A549 (cell line): ENCODE measurements at regions not wholly inside any gene's neighbourhood (a gene's known extent, or its start where the extent isn't known, plus 50 kb on each side); places are given as distances from the start of the nearest gene placed in this dataset.

Experiments
- ATAC-seq, 2 experiments: fragments of 200-7000 bp in 1 of 2; fragments of >200 bp in 1 of 2; cut with Nextera tagmentation in 1 of 2; cut with Tn5 transposase in 1 of 2; 3 replicates each; pipeline versions ENCODE4 v1.8.0 to v1.9.1; 2018 to 2020; ENCODE audit warnings: mild to moderate bottlenecking in 1 of 2, moderate library complexity in 1 of 2
- CTCF ChIA-PET: fragments of 300-600 bp; sonication (Branson Sonifier 250); formaldehyde crosslinking; extraction: SDS; loops from one replicate; lab custom pipeline; 2021; ENCODE audit warnings: antibody characterized with exemption, inconsistent platforms; lab: Yijun Ruan, JAX
- POLR2A ChIA-PET: fragments of 350-600 bp; formaldehyde crosslinking; extraction: SDS; loops from one replicate; lab custom pipeline; 2021; ENCODE audit warnings: antibody characterized with exemption, inconsistent platforms; lab: Yijun Ruan, JAX
- DNase-seq, 2 experiments: peaks; one replicate each; pipeline versions ENCODE4 v3.0.0 to v3.0.0-alpha.2; 2011 to 2016; ENCODE audit warnings: low read depth in 1 of 2, low spot score in 1 of 2
- FAIRE-seq: peaks from 2 replicates; lab custom pipeline; 2011; peaks lifted over from hg19 to GRCh38; lab: Jason Lieb, UNC
- H3K27ac ChIP-seq, 2 experiments: fragments of >200 bp; sonication (Bioruptor Twin); formaldehyde crosslinking; 3 replicates each; pipeline ENCODE4 v1.5.1; 2016 to 2017
- H3K4me1 ChIP-seq: fragments of >200 bp; sonication (Bioruptor Twin); formaldehyde crosslinking; 3 replicates; pipeline ENCODE4 v1.6.1; 2016
- H3K4me2 ChIP-seq: fragments of >200 bp; sonication (Bioruptor Twin); formaldehyde crosslinking; 3 replicates; pipeline ENCODE4 v1.6.1; 2016
- H3K4me3 ChIP-seq: fragments of >200 bp; sonication (Bioruptor Twin); formaldehyde crosslinking; 3 replicates; pipeline ENCODE4 v1.5.1; 2016
- H3K9me3 ChIP-seq: fragments of >200 bp; sonication (Bioruptor Twin); formaldehyde crosslinking; 3 replicates; pipeline ENCODE4 v1.6.1; 2016
- EP300 ChIP-seq, 2 experiments: fragments of >200 bp; sonication (Bioruptor Twin); formaldehyde crosslinking; IDR thresholded peaks; 2 replicates in 1 of 2; 3 replicates in 1 of 2; pipeline ENCODE4 v1.6.1; 2016 to 2017
- GATA3 ChIP-seq: IDR thresholded peaks from 2 replicates; pipeline ENCODE4 v1.6.1; 2012; ENCODE audit warnings: borderline replicate concordance
- HDAC2 ChIP-seq: fragments of 200-600 bp; sonication (generic); IDR thresholded peaks from 2 replicates; pipeline ENCODE4 v1.6.1; 2016
- HEYL ChIP-seq: fragments of 250-450 bp; sonication (Bioruptor Pico); IDR thresholded peaks from 2 replicates; pipeline ENCODE4 v1.8.0; 2021; ENCODE audit warnings: mild to moderate bottlenecking, moderate library complexity
- HOXB13 ChIP-seq: fragments of 250-450 bp; sonication (Bioruptor Pico); IDR thresholded peaks from 2 replicates; pipeline ENCODE4 v1.5.0; 2020; ENCODE audit warnings: low read depth, mild to moderate bottlenecking, moderate library complexity
- HOXB5 ChIP-seq: fragments of 250-450 bp; sonication (Bioruptor Pico); IDR thresholded peaks from 2 replicates; pipeline ENCODE4 v1.5.0; 2020; ENCODE audit warnings: mild to moderate bottlenecking, moderate library complexity
- MAFK ChIP-seq: fragments of 450-650 bp; IDR thresholded peaks from 2 replicates; pipeline ENCODE4 v1.6.1; 2014; ENCODE audit not compliant: partially characterized antibody
- MAZ ChIP-seq: fragments of 150-350 bp; IDR thresholded peaks from 2 replicates; pipeline ENCODE4 v1.6.1; 2014; ENCODE audit warnings: antibody characterized with exemption, low read depth, low read length, borderline replicate concordance
- RAD21 ChIP-seq, 2 experiments: fragments of >200 bp in 1 of 2; sonication (Bioruptor Twin) in 1 of 2; formaldehyde crosslinking in 1 of 2; IDR thresholded peaks in 1 of 2; conservative IDR thresholded peaks in 1 of 2; 2 replicates in 1 of 2; 3 replicates in 1 of 2; pipeline ENCODE4 v1.6.1; 2012 to 2018; ENCODE audit warnings: inconsistent platforms in 1 of 2
- SMC3 ChIP-seq: fragments of >200 bp; sonication (Bioruptor Twin); formaldehyde crosslinking; IDR thresholded peaks from 3 replicates; pipeline ENCODE4 v1.6.1; 2018; ENCODE audit warnings: inconsistent platforms
- TP53 ChIP-seq: fragments of 250-450 bp; sonication (Bioruptor Pico); IDR thresholded peaks from 2 replicates; pipeline ENCODE4 v1.5.0; 2021; ENCODE audit warnings: mild to moderate bottlenecking, moderate library complexity
- USF2 ChIP-seq: fragments of 450-650 bp; IDR thresholded peaks from 2 replicates; pipeline ENCODE4 v1.6.1; 2014; ENCODE audit warnings: antibody characterized with exemption
- ZC3H11A ChIP-seq: fragments of 450-650 bp; IDR thresholded peaks from 2 replicates; pipeline ENCODE4 v1.6.1; 2014; ENCODE audit warnings: antibody characterized with exemption, mild to moderate bottlenecking
- WGBS: methylation state at CpG from one replicate; pipeline ENCODE4 v1.1.6; 2017; ENCODE audit errors: missing lambda C conversion rate; 5-methylcytosine and 5-hydroxymethylcytosine counted together
- TF ChIP-seq, protein P1 (sequence below): fragments of >200 bp; sonication (Bioruptor Twin); formaldehyde crosslinking; IDR thresholded peaks from 2 replicates; pipeline ENCODE4 v1.6.1; 2016
- TF ChIP-seq, protein P2 (sequence below): fragments of >200 bp; sonication (Bioruptor Twin); formaldehyde crosslinking; IDR thresholded peaks from 3 replicates; pipeline ENCODE4 v1.5.1; 2016

DNA sequence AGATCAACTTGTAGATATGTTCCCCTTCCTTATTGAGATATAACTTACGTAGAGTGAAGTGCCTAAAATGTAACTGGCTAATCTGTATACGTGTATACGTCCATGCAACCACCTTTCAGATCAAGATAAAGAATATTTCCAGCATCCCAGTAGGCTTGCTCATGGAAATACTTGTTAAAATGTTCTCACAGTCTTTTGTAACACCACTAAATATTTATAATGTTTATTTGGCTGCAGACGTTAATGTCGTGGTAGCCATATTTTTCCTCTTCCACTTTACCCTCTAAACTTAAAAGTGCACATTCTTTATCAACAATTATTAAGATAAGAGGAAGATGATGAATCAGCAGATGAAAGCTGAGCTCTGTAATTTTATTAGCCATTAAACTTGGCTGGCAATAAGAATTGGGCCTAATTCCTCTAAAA, 447.4 kb downstream of the AEBP2 start:
- no peak for TF ChIP-seq ZC3H11A
- TF ChIP-seq, all 56 proteins: peak for 0
- ATAC-seq = no peak
- Histone ChIP-seq H3K9me3 (no peaks in the 10 kb centered on the region), H3K4me3 (no peak overlapping the region), H3K27ac (no peak overlapping the region), H3K4me1 (peaks cover 28% of the 10 kb centered on the region), H3K4me2 (no peak overlapping the region)
- FAIRE-seq = no peak
- 80% methylated on average over 5 of the region's 5 CpGs for WGBS
- ChIA-PET POLR2A (no interaction called here), CTCF (no interaction called here)
- DNase-seq = no peak

GRCh38 chr12:19890024-19890423, 450.7 kb downstream of the AEBP2 start:
- no peak for ATAC-seq
- peaks cover 25% of the 10 kb centered on the region; the same call in 2 of the 3 replicates for H3K4me1 ChIP-seq
- no peak for DNase-seq
- H3K4me2 ChIP-seq = no peak overlapping the region
- TF ChIP-seq MAZ = no peak
- ChIA-PET CTCF (no interaction called here), POLR2A (no interaction called here)
- no peaks in the 10 kb centered on the region for H3K9me3 ChIP-seq
- H3K27ac ChIP-seq = no peak overlapping the region
- FAIRE-seq = no peak
- no peak overlapping the region for H3K4me3 ChIP-seq

DNA sequence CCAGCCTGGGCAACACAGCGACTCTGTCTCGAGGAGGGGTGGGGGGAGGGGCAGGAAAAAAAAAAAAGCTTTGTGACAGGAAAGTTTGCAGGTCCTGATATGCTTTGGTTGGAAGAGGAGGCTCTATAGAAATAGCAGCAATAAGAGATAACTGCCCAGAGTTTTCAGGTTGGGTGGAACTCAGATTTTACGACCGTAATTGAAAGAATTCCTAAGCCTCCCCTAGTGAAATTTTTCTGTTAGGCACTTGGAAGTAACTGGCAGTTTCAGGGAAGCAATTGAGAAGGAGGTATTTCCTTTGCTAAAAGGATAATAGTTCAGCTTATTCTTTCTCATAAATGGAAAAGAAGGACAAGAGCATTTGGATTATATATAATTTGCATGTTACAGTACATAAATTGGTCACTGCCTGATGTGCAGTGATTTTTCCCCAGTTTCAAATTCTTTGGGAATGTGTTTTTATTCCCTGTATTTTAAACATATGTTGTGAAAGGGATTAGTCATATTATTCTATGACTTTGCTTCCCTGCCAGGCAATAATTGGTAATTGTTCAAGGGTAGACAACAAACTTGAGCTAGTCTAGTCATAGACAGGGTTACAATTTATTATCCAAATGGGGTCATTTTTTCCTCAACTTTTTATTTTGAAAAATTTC, 452.8 kb downstream of the AEBP2 start:
- ChIA-PET CTCF (interaction anchor here (0.7 to 2.6 kb wide), 3 partner anchors 10 to 82 kb away, joined by 4 to 8 read pairs (median 5); no protein-coding TSS in a partner anchor), POLR2A (no interaction called here)
- TF ChIP-seq EP300 (IDR thresholded peaks at IDR 0.05) = no peak
- TF ChIP-seq GATA3 = no peak
- TF ChIP-seq USF2 = no peak
- TF ChIP-seq HOXB13 (CRISPR knock-in tag) = no peak
- TF ChIP-seq HOXB5 (CRISPR knock-in tag) = no peak
- TF ChIP-seq MAFK = no peak
- TF ChIP-seq HDAC2 = no peak
- no peak for TF ChIP-seq MAZ
- DNase-seq = no peak
- H3K4me1 ChIP-seq = peaks cover 17% of the 10 kb centered on the region; the same call in 2 of the 3 replicates
- 83% methylated on average over 4 of the region's 4 CpGs for WGBS
- H3K4me3 ChIP-seq = no peak overlapping the region
- H3K27ac ChIP-seq = no peak overlapping the region
- ATAC-seq = no peak
- FAIRE-seq = no peak
- H3K4me2 ChIP-seq = no peak overlapping the region
- no peaks in the 10 kb centered on the region for H3K9me3 ChIP-seq

DNA sequence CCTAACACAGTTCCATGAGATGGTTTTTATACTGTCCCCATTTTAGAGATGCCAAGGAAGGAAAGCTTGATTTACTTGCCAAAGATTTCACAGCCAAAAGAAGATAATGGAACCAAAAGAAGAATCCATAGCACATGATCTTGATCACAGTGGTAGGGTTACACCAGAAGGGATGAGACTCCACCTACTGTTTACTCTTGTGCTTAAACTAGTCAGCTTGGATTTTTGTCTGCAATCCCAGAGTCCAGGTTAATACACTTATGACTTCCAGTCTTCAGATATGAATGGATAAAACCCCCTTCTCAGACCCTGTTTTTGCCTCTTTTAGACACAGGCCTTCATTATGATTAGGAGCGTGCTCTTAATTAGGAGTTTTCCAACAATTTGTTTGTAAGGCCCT, 454.2 kb downstream of the AEBP2 start:
- H3K27ac ChIP-seq = no peak overlapping the region
- POLR2A ChIA-PET = interaction anchor here (0.5 kb wide), 1 partner anchor 31 kb away, joined by 4 read pairs; no protein-coding TSS in a partner anchor
- H3K9me3 ChIP-seq = no peaks in the 10 kb centered on the region
- H3K4me1 ChIP-seq = peaks cover 17% of the 10 kb centered on the region; the same call in 2 of the 3 replicates
- no peak overlapping the region for H3K4me2 ChIP-seq
- 100% methylated on average over 1 of the region's 1 CpG for WGBS
- DNase-seq = peak; percentile 27 to 32
- H3K4me3 ChIP-seq = no peak overlapping the region
- CTCF ChIA-PET = interaction anchor here (0.9 to 2.6 kb wide), 6 partner anchors 9 to 154 kb away, joined by 3 to 8 read pairs (median 4); no protein-coding TSS in a partner anchor
- TF ChIP-seq, protein P1, sequence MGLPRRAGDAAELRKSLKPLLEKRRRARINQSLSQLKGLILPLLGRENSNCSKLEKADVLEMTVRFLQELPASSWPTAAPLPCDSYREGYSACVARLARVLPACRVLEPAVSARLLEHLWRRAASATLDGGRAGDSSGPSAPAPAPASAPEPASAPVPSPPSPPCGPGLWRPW = no peak
- TF ChIP-seq SMC3 (peak; percentile 42; the same call in 2 of the 3 replicates), GATA3 (no peak), HEYL (CRISPR knock-in tag) (no peak), TP53 (CRISPR knock-in tag) (no peak), RAD21 (conservative IDR thresholded peaks at IDR 0.05 in 1 of 2, IDR thresholded peaks at IDR 0.05 in 1 of 2) (peak; percentile 43 to 59; a peak in 4 of 5 replicates)
- TF ChIP-seq, protein P2, sequence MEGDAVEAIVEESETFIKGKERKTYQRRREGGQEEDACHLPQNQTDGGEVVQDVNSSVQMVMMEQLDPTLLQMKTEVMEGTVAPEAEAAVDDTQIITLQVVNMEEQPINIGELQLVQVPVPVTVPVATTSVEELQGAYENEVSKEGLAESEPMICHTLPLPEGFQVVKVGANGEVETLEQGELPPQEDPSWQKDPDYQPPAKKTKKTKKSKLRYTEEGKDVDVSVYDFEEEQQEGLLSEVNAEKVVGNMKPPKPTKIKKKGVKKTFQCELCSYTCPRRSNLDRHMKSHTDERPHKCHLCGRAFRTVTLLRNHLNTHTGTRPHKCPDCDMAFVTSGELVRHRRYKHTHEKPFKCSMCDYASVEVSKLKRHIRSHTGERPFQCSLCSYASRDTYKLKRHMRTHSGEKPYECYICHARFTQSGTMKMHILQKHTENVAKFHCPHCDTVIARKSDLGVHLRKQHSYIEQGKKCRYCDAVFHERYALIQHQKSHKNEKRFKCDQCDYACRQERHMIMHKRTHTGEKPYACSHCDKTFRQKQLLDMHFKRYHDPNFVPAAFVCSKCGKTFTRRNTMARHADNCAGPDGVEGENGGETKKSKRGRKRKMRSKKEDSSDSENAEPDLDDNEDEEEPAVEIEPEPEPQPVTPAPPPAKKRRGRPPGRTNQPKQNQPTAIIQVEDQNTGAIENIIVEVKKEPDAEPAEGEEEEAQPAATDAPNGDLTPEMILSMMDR = peak; percentile 33
- TF ChIP-seq, all 56 proteins: peak for 3
- FAIRE-seq (peak; percentile 49), ATAC-seq (peak; percentile 68 to 80; a peak in 4 of 6 replicates)
